GM19324 (cell line): ENCODE measurements at regions not wholly inside any gene's neighbourhood (a gene's known extent, or its start where the extent isn't known, plus 50 kb on each side); places are given as distances from the start of the nearest gene placed in this dataset.
"Not testable (repeated sequence)": the region's sequence is repeated elsewhere in the genome, so short reads cannot be mapped to it uniquely, and the experiment has no call there.

Experiments
- ATAC-seq: cut with Tn5 transposase; IDR thresholded peaks from one replicate; pipeline ENCODE4 v1.9.1; 2021; ENCODE audit warnings: mild to moderate bottlenecking, moderate library complexity; ENCODE audit not compliant: unreplicated experiment, low FRiP score

DNA sequence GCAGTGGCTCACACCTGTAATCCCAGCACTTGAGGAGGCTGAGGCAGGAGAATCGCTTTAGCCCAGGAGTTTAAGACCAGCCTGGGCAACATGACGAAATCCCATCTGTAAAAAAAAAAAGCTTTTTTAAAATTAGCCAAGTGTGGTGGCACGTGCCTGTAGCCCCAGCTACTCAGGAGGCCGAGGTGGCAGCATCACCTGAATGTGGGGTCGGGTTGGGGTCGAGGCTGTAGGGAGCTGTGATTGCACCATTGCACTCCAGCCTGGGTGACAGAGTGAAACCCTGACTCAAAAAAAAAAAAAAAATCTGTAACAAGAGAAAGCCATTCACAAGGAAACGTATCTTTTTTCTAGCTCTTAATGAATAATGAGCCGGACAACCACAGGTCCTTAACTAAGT, 74.7 kb upstream of the DLG1 start:
- ATAC-seq = no peak

DNA sequence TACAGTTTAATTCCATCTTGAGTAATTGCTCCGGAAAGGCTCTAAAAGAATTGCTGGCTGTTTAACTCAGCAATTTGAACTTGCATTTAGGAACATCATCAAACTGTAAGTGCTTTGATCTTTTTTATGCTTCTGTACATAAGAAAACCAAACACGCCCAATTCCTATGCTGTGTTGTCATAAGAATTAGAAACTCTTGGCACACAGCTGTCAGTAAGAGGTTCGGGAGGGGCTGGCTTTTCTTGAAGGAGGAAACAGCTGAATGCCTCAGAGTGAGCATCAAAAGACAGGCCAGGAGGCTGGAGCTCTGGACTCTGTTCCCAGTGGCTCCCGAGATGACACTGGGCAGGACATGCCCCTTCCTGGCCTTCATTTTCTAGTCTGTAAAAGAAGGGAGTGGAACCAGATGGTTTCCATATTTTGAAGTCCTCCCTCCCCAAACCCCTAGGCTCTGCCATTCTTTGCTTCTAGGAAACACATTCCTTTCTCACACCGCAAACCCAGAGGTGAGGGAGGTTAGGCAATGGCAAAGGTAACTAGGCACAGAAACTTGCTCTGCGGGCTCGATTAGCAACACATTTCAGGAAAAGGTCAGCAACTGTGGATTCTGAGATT, 73.7 kb upstream of the DLG1 start:
- no peak for ATAC-seq

DNA sequence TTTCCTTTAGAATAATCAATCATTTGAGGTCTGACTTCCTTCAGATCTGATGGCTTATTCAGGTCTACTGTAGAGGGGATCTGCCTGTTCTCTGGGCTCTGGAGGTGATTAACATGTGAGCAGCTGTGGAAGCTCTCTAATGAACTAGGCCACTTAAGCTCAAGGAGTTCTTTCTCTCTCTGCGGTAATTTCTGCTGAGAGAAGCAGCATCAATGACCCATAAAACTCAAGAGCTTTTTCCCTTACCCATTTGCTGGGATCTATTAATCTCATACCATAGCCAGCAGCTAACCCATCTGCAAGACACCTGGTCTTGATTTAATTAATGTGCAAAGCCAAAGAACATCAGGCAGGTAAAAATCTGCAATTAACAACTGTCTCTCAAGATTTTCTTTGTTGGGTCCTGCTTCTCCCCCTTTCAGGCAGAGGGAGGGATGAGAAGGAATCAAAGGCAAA, 73.2 kb upstream of the DLG1 start:
- ATAC-seq = no peak

DNA sequence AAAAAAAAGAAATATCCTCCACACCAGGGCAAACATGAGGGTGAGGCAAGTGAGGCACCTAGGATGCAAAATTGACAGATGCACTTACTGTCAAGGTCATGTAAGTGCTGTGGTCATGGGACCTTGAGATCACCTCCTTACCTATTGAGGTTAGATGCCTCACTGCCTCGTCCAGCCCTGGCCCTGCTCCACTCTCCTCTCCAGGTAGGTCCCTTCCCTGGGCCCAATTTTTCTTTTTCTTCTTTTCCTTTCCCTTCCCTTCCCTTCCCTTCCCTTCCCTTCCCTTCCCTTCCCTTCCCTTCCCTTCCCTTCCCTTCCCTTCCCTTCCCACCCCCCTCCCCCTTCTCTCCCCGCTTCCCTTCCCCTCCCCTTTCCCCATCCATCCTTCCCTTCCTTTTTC, 71.1 kb upstream of the DLG1 start:
- ATAC-seq = no peak

DNA sequence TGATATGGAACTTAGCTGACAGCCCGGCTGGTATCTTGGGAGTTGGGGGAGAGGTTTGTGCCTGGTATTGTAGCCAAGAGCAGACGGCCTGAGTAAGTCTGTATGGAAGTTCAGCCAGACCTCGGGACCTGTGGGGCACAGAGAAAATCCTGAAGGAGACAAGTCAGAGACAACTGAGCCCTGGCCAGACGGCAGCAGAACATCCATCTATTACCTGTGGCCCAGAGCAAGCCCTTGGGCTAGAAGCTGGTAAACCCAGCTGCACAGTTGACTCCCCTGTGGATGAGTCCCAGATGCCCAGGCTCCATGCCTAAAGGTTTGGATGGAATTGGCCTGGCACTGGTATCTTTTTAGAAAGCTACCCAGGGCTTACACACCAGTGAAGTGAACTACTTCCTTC, 70.4 kb upstream of the DLG1 start:
- ATAC-seq = no peak

DNA sequence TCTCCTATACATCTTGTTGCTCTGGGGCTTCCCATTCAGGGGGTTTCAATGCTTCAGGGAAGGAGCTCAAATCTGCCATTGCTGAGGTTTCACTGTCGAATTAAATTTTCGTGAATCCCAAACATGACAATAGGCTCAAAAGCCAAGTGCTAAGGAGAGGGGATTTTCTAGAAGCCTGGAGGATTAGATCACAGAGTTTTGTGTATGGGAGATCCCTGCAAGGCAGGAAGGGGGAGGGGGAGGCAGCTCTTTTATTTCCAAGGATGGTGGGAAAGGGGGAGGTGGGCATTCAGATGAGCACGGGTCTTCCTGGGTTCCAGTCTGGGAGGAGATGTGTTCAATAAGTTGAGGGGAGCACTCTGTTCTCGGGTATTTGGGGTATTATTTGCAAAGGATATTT, 69.9 kb upstream of the DLG1 start:
- no peak for ATAC-seq

DNA sequence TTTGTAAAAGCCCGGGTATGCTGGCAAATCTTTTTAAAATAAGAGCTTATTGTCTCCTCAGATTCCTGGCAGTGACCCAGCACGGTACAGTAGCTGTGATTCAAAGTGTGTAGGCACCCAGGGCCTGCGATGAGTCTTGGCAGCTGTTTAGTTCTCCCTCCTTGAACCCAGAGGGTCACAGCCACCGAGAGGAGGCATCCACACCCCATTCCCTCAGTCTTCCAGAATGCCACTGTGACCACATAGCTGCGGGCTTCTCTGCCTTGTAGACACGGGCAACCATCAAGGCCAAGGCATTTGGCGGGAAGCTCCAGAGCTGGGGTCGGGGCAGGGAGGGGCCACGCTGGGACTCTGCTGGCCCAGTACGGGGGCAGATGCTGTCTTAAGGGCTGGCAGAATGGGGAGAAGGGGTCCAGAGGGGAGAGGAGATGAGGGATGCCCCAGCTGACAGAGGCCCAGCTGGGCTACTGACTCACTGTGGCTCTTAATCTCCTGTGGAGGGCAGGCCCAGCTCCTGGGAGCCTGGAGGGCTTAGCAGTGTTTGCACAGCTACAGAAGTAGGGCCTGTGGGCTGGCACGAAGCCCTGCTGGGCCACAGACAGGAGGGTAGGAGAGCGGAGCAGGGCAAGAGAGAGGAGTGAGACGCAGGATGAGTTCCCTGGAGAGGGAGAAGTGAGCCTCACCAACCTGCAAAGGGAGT, 68.8 kb upstream of the DLG1 start:
- no peak for ATAC-seq

DNA sequence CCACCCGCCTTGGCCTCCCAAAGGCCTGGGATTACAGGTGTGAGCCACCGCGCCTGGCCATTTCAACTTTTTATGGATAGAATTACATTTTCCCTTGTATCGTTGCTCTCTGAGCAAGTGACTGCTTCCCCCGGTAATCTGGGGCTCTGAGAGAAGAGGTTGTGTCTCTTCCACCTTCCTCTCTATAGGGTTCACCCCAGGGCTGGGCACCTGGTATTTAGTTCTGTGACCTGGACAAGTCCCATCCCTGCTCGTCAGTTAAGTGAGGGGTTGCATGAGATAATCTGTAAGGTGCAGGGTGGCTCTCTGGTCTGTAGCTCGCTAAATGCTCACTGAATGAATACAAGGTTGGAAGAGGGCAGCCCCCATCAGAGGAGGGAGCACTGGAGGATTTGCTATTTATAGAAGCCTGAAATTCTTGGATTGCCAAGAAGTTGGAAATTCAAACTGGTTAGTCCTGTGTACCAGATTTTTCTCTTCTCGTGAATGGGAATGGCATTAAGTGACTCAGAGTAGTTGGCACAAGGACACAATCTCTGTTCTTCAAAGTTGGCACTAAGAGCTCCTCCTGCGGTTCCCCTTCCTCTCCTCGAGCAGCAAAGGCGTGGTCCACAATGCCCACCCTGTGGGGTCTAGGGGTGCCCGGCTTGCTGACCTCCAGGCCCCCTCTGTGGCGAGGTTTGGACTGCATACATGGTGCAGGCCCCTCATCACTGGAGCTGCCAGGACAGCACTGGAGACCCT, 68.1 kb upstream of the DLG1 start:
- ATAC-seq = no peak

DNA sequence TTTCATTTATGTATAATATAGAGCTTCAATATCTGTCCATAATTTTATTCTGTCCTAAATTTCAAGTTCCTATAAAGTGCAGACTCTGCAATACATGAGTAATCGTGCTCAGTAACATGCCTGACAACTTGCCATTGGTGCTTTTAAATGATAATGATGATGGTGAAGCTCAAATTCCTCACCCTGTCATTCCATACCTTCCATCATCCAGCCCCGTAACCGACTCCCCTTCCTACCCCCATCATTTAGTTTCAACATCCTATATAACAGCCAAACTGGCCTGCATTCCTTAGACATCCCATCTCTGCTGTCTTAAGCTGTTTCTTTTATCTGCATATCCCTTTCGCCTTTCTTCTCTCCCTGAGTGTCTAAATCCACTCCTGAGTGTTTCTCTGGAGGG, 67.2 kb upstream of the DLG1 start:
- ATAC-seq = no peak

DNA sequence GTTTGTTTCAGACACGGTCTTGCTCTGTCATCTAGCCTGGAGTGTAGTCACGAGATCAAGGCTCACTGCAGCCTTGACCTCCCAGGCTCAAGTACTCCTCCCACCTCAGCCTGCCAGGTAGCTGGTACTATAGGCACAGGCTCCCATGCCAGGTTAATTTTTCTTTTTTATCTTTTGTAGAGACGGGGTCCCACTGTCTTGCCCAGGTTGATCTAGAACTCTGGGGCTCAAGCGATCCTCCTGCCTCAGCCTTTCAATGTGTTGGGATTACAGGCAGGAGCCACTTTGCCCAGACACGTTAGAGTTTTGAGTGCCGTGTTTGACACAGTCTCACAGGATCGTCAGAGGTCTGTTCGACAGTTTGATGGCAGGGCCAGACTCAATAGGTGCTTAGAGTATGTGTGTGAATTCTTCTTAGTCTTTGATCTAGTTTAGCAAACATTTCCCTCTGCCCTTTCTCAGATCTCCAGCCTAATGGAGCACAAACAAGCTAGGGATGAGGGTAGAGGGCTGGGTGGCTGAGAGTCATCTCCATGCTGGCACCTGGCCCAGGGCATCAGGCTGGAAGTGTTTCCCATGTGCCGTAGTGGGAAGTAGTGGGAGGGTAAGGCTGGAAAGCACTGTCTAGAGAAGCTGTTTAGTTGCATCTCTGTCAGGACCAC, 66.1 kb upstream of the DLG1 start:
- no peak for ATAC-seq

DNA sequence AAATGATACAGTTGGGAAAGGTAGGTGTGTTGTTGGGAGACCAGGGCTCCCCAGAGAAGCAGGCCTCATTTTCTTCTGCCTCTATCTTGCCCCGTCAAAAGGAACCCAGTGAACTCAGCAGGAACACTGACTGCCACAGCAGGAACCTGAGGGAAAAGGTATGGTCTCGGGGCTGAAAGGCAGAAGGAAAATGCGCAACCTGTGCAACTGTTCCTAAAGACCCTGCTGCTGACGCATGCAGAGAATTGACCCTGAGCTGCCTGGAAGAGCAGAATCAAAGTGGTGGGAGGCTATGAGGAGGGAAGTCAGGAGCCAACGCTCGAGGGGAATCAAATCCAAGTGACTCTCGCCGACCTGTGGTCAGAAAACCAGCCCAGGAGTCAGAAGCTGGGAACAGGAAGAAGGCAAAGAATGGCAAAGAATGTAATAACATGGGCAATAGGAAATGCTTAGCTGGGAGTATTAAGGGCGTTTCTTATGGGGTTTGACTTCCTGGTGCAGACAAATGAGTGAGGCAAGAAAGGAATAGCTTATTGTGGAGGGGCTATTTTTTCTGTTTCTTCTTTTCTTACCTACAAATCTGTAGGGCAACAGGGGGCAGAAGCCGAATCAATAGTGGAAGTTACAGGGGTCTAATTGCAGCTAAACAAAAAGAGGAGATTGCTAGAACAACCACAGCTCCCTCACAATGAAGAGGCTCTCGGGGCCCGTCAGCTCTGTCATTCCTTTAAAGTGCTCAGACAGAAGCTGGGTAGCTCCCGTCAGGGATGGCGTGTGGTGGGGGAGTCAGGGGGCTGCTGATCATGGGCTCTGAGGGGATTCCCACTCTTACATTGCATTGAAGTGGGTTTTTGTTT, 65.4 kb upstream of the DLG1 start:
- ATAC-seq = no peak

DNA sequence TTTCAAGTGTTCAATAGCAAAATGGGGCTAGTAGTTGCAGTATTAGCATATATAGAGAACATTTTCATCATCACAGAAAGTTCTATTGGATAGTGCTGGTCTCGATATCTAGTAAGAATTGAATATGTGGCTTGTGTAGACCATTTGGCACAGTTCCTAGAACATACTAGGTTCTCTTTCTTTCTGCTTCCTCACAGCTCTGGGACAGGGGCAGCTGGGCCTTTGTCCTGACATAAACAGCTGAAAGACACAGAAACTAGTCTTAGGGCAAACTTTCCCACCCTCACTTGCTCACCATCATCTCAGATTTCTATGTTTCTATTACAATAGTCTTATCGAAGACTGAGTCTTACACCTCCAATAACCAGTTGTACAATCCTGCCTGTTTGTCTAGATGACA, 63.7 kb upstream of the DLG1 start:
- no peak for ATAC-seq

DNA sequence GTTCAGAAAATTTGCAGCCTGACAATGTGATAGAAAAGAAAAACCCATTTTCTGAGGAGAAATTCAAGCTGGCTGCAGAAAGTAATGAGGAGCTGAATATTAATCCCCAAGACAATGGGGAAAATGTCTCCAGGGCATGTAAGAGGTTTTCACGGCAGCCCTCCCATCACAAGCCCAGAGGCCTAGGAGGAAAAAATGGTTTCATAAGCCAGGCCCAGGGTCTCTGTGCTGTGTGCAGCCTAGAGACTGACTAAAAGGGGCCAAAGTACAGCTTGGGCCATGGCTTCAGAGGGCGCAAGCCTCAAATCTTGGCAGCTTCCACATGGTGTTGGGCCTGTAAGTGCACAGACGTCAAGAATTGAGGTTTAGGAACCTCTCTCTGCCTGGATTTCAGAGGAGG, 61.7 kb upstream of the DLG1 start:
- not testable (repeated sequence) for ATAC-seq

DNA sequence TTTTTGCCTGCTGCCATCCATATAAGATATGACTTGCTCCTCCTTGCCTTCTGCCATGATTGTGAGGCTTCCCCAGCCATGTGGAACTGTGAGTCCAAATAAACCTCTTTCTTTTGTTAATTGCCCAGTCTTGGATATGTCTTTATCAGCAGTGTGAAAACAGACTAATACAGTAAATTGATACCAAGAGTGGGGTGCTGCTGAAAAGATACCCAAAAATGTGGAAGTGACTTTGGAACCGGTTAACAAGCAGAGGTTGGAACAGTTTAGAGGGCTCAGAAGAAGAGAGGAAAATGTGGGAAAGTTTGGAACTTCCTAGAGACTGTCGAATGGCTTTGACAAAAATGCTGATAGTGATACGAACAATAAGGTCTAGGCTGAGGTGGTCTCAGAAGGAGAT, 61.1 kb upstream of the DLG1 start:
- not testable (repeated sequence) for ATAC-seq

DNA sequence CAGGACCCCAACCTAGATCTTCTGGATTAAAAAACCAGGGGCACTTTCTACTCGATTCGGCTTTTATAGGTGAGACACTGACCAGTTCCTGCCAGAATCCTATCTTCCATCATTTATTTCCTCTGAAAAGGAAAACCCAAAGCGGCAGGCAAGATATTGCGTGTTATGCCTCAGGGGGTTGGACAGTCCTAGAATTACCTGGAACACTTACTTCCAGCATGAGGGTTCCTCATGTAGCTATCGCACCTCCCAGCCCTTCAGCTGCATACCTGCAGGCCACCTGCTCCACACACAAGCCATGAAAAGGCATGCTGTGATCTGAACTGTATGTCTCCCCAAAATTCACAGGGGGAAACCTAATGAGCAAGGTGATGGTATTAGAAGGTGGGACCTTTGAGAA, 58.3 kb upstream of the DLG1 start:
- no peak for ATAC-seq

DNA sequence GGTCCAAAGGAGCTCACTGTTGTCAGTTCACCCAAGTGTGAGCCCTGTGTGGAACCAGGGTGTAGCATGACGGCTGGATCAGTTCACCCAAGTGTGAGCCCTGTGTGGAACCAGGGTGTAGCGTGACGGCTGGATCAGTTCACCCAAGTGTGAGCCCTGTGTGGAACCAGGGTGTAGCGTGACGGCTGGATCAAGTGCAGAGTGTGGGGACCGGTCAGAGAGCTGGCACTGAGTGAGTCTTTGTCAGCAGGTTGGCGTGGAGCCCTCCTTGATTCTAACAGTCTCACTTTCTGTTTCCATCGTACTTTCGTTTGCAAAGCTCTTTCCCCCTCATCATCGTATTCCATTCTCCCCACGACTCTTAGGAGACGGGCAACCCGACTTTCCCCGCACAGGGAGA, 57.9 kb upstream of the DLG1 start:
- ATAC-seq = no peak

DNA sequence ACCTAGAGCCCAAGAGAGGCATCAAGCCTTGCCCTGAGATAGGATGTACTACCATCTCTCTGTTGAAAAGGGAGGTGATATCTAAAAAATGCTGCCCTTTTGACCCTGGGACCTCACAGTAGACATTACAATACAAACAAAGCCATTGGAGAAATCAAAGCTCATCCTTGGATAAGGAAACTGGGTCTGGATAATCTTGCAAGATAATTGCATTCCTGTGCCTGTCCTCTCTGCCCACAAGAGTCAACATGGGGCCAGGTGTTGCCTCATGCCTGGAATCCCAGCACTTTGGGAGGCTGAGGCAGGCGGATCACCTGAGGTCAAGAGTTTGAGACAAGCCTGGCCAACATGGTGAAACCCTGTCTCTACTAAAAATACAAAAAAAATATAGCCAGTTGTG, 57.3 kb upstream of the DLG1 start:
- no peak for ATAC-seq

DNA sequence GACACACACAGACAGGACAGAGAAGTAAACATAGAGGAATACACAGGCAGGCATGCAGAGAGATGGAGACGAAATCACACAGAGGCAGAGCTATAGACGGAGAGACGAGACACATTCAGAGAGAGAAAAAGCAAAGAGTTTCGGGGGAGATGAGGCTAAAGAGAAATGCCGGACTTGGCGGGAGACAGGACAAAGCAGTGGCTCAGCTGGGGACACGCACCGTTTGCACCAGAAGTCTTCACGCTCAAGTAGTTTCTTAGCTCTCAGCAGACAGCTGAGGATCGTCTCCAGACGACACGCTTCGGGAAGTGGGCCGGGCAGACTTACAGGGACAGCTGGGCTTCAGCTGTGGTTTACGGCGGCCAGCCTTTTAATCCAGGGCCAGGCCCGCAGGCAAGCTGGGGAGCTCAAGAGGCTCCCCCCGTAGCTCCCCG, 56.2 kb upstream of the DLG1 start:
- ATAC-seq = no peak

DNA sequence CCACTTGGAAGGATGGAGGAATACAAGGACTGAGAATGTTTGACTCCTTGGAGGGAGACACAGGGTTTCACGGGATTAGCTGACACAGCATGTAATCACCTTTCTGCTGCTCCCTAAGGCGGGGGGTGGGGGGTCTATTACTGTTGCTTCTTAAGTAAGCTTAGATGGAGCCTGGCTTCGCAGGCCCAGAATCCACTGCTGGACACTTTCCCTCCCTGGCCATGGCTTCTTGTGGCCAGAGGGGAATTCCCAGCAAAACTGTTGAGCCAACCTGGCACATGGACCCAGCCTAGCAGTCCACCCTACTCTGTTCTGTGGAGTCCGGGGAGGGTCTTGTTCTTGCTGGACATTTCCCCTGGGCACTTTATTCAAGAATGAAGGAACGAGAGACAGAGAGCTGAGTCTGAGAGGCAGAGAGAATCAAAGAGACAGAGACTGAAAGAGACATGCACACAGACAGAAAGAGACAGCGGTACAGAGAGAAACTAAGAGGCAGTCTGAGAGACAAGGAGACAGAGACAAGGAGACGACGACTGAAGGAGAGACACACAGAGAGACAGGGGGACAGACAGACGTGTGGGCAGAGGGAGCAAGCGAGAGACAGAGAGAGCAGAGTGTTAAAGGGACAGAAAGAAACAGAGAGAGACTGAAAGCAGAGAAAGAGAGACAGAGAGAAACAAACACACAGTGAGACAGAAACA, 55.6 kb upstream of the DLG1 start:
- no peak for ATAC-seq
